22Rv1 (cell line): ENCODE measurements at regions not wholly inside any gene's neighbourhood (a gene's known extent, or its start where the extent isn't known, plus 50 kb on each side); places are given as distances from the start of the nearest gene placed in this dataset.

Experiments
- ZFX ChIP-seq: fragments of 450-650 bp; IDR thresholded peaks from 2 replicates; pipeline ENCODE4 v1.6.1; 2017; ENCODE audit warnings: antibody characterized with exemption, borderline replicate concordance
- TF ChIP-seq, protein P1 (sequence below): fragments of 450-650 bp; IDR thresholded peaks from 2 replicates; pipeline ENCODE4 v1.5.1; 2017; ENCODE audit warnings: mild to moderate bottlenecking

DNA sequence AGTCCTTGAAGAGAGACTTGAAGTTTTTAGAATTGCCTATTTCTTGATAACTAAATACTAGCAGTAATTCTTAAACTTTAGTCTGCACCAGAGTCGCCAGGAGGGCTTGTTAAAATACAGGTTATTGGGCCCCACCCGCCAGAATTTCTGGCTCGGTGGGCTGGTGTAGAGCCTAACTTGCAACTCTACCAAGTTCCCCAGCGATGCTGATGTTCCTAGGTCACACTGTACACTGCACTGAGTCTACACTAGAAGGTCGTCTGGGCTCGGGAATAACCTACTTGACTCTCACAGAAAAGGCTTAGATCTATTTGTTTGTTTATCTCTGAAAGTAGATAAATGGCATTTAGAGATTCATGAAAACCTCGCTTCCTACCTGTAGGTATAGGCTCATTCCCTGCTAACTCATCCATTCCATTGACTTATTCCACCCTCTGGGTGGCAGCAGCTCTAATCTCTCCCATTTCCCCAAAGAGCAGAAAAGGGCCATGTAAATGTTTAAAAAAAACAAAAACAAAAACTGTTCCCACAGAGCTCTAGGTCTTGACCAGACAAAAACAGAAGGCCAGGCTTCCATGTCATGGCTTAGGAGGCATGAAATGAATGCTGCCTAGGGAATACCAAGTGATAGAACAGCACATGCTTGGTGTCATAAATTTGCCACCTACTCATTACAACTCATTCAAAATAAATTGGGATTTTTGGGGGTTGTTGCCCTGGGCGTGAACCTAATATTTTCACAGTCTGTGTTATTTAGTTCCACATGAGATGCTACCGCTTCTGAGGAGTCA, 292.1 kb downstream of the ADGB start:
- TF ChIP-seq, protein P1, sequence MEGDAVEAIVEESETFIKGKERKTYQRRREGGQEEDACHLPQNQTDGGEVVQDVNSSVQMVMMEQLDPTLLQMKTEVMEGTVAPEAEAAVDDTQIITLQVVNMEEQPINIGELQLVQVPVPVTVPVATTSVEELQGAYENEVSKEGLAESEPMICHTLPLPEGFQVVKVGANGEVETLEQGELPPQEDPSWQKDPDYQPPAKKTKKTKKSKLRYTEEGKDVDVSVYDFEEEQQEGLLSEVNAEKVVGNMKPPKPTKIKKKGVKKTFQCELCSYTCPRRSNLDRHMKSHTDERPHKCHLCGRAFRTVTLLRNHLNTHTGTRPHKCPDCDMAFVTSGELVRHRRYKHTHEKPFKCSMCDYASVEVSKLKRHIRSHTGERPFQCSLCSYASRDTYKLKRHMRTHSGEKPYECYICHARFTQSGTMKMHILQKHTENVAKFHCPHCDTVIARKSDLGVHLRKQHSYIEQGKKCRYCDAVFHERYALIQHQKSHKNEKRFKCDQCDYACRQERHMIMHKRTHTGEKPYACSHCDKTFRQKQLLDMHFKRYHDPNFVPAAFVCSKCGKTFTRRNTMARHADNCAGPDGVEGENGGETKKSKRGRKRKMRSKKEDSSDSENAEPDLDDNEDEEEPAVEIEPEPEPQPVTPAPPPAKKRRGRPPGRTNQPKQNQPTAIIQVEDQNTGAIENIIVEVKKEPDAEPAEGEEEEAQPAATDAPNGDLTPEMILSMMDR: no peak
- TF ChIP-seq ZFX: no peak
